B cell (primary cell): ENCODE measurements at regions not wholly inside any gene's neighbourhood (a gene's known extent, or its start where the extent isn't known, plus 50 kb on each side); places are given as distances from the start of the nearest gene placed in this dataset.

Source experiments
- ATAC-seq: fragments of 200-7000 bp; cut with Tn5 transposase; one replicate; pipeline ENCODE4 v1.10.0; 2021; ENCODE audit warnings: low read depth, mild to moderate bottlenecking, moderate number of reproducible peaks, moderate library complexity
- CTCF ChIA-PET: fragments of 350-600 bp; sonication (Branson Sonifier 250); formaldehyde crosslinking; loops from one replicate; lab custom pipeline; 2021; ENCODE audit warnings: antibody characterized with exemption, inconsistent platforms; lab: Charles Lee
- POLR2A ChIA-PET: fragments of 350-600 bp; sonication (Branson Sonifier 250); formaldehyde crosslinking; loops from one replicate; lab custom pipeline; 2021; ENCODE audit warnings: antibody characterized with exemption; lab: Charles Lee
- DNase-seq: peaks from one replicate; pipeline ENCODE4 v3.0.0; 2013
- H2AFZ ChIP-seq: 2 replicates; pipeline ENCODE4 v1.6.1; 2012; ENCODE audit warnings: mild to moderate bottlenecking, low read depth, low read length; ENCODE audit not compliant: insufficient read depth, poor library complexity, severe bottlenecking
- H3K27ac ChIP-seq, 2 donors: 1 replicate in 1 of 2; 2 replicates in 1 of 2; pipeline ENCODE4 v1.5.1; 2012 to 2013; ENCODE audit warnings: low read length in 2 of 2, mild to moderate bottlenecking in 2 of 2, moderate library complexity in 1 of 2
- H3K27me3 ChIP-seq, 4 experiments: fragments of 200-600 bp in 1 of 4; sonication (generic) in 1 of 4; replicated peaks in 1 of 4; 1 replicate in 2 of 4; 2 replicates in 2 of 4; pipeline versions ENCODE4 v1.6.1 to v1.7.0; 2013 to 2016; ENCODE audit warnings: low read length in 3 of 4, mild to moderate bottlenecking in 2 of 4, mixed read lengths in 1 of 4, moderate library complexity in 1 of 4; ENCODE audit not compliant: insufficient read depth in 4 of 4, control insufficient read depth in 3 of 4; ENCODE audit errors: control extremely low read depth in 1 of 4
- H3K36me3 ChIP-seq, 2 experiments: replicated peaks in 1 of 2; 1 replicate in 1 of 2; 2 replicates in 1 of 2; pipeline versions ENCODE4 v1.6.1 to v1.7.1; 2013; ENCODE audit warnings: low read length in 1 of 2; ENCODE audit not compliant: insufficient read depth in 2 of 2, control insufficient read depth in 1 of 2; ENCODE audit errors: control extremely low read depth in 1 of 2, extremely low read depth in 1 of 2
- H3K4me1 ChIP-seq, 2 donors: fragments of 200-600 bp in 1 of 2; sonication (generic) in 1 of 2; 1 replicate in 1 of 2; 2 replicates in 1 of 2; pipeline versions ENCODE4 v1.5.1 to v1.6.1; 2013 to 2017; ENCODE audit warnings: low read length in 2 of 2; ENCODE audit not compliant: control insufficient read depth in 2 of 2, insufficient read depth in 2 of 2
- H3K4me2 ChIP-seq: replicated peaks from 2 replicates; pipeline ENCODE3; 2012; ENCODE audit warnings: mild to moderate bottlenecking, low read depth, low read length; ENCODE audit not compliant: poor library complexity, severe bottlenecking
- H3K4me3 ChIP-seq, 5 experiments: fragments of 200-600 bp in 1 of 5; sonication (generic) in 1 of 5; 1 replicate in 3 of 5; 2 replicates in 2 of 5; pipeline versions ENCODE4 v1.5.1 to v1.7.0; 2011 to 2016; ENCODE audit warnings: low read length in 4 of 5, mild to moderate bottlenecking in 4 of 5, low read depth in 2 of 5, control low read depth in 1 of 5, moderate library complexity in 1 of 5; ENCODE audit not compliant: insufficient read depth in 1 of 5; ENCODE audit errors: control extremely low read depth in 1 of 5, extremely low read depth in 1 of 5
- H3K79me2 ChIP-seq: fragments of 200-600 bp; sonication (generic); one replicate; pipeline ENCODE4 v1.6.0; 2016; ENCODE audit warnings: low read length; ENCODE audit not compliant: control insufficient read depth, insufficient read depth
- H3K9ac ChIP-seq: fragments of 200-600 bp; sonication (generic); 2 replicates; pipeline ENCODE4 v1.6.1; 2017; ENCODE audit warnings: mild to moderate bottlenecking, low read length, moderate library complexity
- H3K9me3 ChIP-seq, 3 donors: one replicate each; pipeline versions ENCODE4 v1.6.1 to v1.7.1; 2013; ENCODE audit warnings: low read length in 2 of 3; ENCODE audit not compliant: control insufficient read depth in 2 of 3, insufficient read depth in 1 of 3; ENCODE audit errors: control extremely low read depth in 1 of 3
- H4K20me1 ChIP-seq: 2 replicates; pipeline ENCODE4 v1.6.0; 2012; ENCODE audit warnings: mild to moderate bottlenecking, low read length; ENCODE audit not compliant: insufficient read depth, control insufficient read depth, poor library complexity, severe bottlenecking
- H3K27ac Mint-ChIP-seq: one replicate; pipeline ENCODE4 v1.8.0; 2021; ENCODE audit warnings: mixed read lengths
- H3K27me3 Mint-ChIP-seq: one replicate; pipeline ENCODE4 v1.8.0; 2021; ENCODE audit warnings: mixed read lengths
- H3K4me1 Mint-ChIP-seq: one replicate; pipeline ENCODE4 v1.8.0; 2021; ENCODE audit warnings: mixed read lengths
- H3K4me3 Mint-ChIP-seq: one replicate; pipeline ENCODE4 v1.8.0; 2021; ENCODE audit warnings: mixed read lengths
- H3K9me3 Mint-ChIP-seq: one replicate; pipeline ENCODE4 v1.8.0; 2022; ENCODE audit warnings: mixed read lengths; ENCODE audit not compliant: insufficient read depth
- EZH2 ChIP-seq: IDR thresholded peaks from 2 replicates; pipeline ENCODE4 v1.6.1; 2012; ENCODE audit warnings: borderline replicate concordance, low read depth, mild to moderate bottlenecking, moderate library complexity, low read length; ENCODE audit not compliant: insufficient read depth, poor library complexity, severe bottlenecking
- WGBS: methylation state at CpG from one replicate; pipeline ENCODE4 v1.1.5; 2013; ENCODE audit warnings: missing lambda C conversion rate; ENCODE audit not compliant: insufficient coverage; 5-methylcytosine and 5-hydroxymethylcytosine counted together
- intact Hi-C: fragments of 100-400 bp; cut with micrococcal nuclease; formaldehyde crosslinking; loops from one replicate; pipeline ENCODE4 v1.10.0; 2022
- TF ChIP-seq, protein P1 (sequence below): fragments of 200-600 bp; IDR thresholded peaks from one replicate; pipeline ENCODE4 v1.8.0; 2022; ENCODE audit warnings: antibody characterized with exemption, mild to moderate bottlenecking

- no peaks in the 10 kb centered on the region for H3K4me1 Mint-ChIP-seq
- CTCF ChIA-PET = no interaction called here
- H2AFZ ChIP-seq = no peak overlapping the region
- H3K27me3 Mint-ChIP-seq = no peaks in the 10 kb centered on the region
- H3K4me3 ChIP-seq = no peak overlapping the region
- peaks cover 2% of the 10 kb centered on the region for H3K9me3 Mint-ChIP-seq
- no peaks in the 10 kb centered on the region for H4K20me1 ChIP-seq
- TF ChIP-seq, protein P1, sequence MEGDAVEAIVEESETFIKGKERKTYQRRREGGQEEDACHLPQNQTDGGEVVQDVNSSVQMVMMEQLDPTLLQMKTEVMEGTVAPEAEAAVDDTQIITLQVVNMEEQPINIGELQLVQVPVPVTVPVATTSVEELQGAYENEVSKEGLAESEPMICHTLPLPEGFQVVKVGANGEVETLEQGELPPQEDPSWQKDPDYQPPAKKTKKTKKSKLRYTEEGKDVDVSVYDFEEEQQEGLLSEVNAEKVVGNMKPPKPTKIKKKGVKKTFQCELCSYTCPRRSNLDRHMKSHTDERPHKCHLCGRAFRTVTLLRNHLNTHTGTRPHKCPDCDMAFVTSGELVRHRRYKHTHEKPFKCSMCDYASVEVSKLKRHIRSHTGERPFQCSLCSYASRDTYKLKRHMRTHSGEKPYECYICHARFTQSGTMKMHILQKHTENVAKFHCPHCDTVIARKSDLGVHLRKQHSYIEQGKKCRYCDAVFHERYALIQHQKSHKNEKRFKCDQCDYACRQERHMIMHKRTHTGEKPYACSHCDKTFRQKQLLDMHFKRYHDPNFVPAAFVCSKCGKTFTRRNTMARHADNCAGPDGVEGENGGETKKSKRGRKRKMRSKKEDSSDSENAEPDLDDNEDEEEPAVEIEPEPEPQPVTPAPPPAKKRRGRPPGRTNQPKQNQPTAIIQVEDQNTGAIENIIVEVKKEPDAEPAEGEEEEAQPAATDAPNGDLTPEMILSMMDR = no peak
- no peak for TF ChIP-seq EZH2
- H3K9me3 ChIP-seq = peaks cover 1 to 21% (median 4%) of the 10 kb centered on the region in 3 donors
- ATAC-seq (no peak), DNase-seq (no peak)
- intact Hi-C loops = no loop called here
- peaks cover 3 to 7% of the 10 kb centered on the region in 2 experiments for H3K36me3 ChIP-seq
- no peak overlapping the region for H3K9ac ChIP-seq
- POLR2A ChIA-PET = interaction anchor here (0.6 kb wide), 1 partner anchor 172 kb away, joined by 3 read pairs; no protein-coding TSS in a partner anchor
- WGBS = 100% methylated on average over 3 of the region's 5 CpGs
- H3K4me2 ChIP-seq = no peak overlapping the region
- H3K27ac ChIP-seq = no peak overlapping the region
- H3K79me2 ChIP-seq = peaks cover 9% of the 10 kb centered on the region
- no peak overlapping the region for H3K27ac Mint-ChIP-seq
- H3K4me1 ChIP-seq = no peaks in the 10 kb centered on the region
- H3K4me3 Mint-ChIP-seq = no peak overlapping the region
- H3K27me3 ChIP-seq = no peaks in the 10 kb centered on the region
Observed at GRCh38 chr2:64887565-64887964, 101.6 kb upstream of the SLC1A4 start.

DNA sequence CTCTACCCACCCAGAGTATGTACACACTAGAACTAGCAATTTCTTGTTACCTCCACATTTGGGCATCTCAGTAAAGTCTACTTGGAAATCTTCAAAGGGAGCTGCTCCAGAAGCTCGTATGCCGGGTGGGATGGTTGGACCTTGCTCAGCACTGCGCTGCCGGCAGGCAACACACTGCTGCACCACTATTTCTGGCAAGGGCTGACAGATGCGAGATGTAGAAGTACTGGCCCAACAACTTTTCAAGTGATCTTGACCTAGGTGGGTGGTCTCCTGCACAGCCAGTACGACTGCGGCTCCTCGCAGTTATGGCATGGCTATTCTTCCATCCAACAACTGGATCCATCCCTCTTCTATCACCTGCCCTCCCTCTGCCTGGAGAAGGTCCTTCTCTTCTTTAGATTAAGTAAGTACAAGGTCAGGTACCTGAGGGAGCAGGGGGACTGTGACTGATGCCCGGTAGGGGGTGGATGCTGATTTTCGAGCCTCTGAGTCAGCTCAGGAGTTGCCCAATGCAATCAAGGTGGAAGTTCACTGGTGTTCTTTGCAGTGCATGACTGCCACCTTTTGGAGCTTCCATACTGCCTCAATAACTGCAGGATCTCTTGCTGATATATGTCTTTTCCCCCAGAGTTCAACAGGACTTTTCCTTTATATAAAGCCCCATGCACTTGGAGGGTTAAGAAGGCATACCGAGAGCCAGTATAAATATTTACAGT, 100.4 kb upstream of the SLC1A4 start:
- no peak overlapping the region for H3K4me2 ChIP-seq
- H3K79me2 ChIP-seq = peaks cover 9% of the 10 kb centered on the region
- DNase-seq (no peak), ATAC-seq (no peak)
- no peak overlapping the region for H3K9ac ChIP-seq
- ChIA-PET POLR2A (no interaction called here), CTCF (interaction anchor here (1.1 kb wide), 1 partner anchor 365 kb away, joined by 3 read pairs; no protein-coding TSS in a partner anchor)
- H3K4me1 ChIP-seq = no peaks in the 10 kb centered on the region
- intact Hi-C loops = no loop called here
- no peaks in the 10 kb centered on the region for H4K20me1 ChIP-seq
- H3K4me3 Mint-ChIP-seq = no peak overlapping the region
- H3K9me3 Mint-ChIP-seq = peaks cover 2% of the 10 kb centered on the region
- H3K36me3 ChIP-seq = peaks cover 3 to 7% of the 10 kb centered on the region in 2 experiments
- H3K27me3 ChIP-seq = no peaks in the 10 kb centered on the region
- no peaks in the 10 kb centered on the region for H3K27me3 Mint-ChIP-seq
- H3K27ac ChIP-seq = no peak overlapping the region
- no peak overlapping the region for H3K4me3 ChIP-seq
- 95% methylated on average over 6 of the region's 11 CpGs for WGBS
- peaks cover 1 to 21% (median 4%) of the 10 kb centered on the region in 3 donors for H3K9me3 ChIP-seq
- H2AFZ ChIP-seq = no peak overlapping the region
- no peak for TF ChIP-seq EZH2
- TF ChIP-seq, protein P1 = no peak
- no peaks in the 10 kb centered on the region for H3K4me1 Mint-ChIP-seq
- no peak overlapping the region for H3K27ac Mint-ChIP-seq
